HL-60 (cell line): ENCODE measurements at regions not wholly inside any gene's neighbourhood (a gene's known extent, or its start where the extent isn't known, plus 50 kb on each side); places are given as distances from the start of the nearest gene placed in this dataset.

Source experiments
- DNase-seq, 2 experiments: peaks; one replicate each; pipeline ENCODE4 v3.0.0-alpha.2; 2010 to 2020; ENCODE audit warnings: low read depth in 1 of 2, low spot score in 1 of 2
- H3K27ac ChIP-seq: fragments of 250-450 bp; sonication (Bioruptor Pico); replicated peaks from 2 replicates; pipeline ENCODE4 v1.5.1; 2020; ENCODE audit warnings: mild to moderate bottlenecking, moderate library complexity
- H3K27me3 ChIP-seq: fragments of 250-450 bp; sonication (Bioruptor Pico); 2 replicates; pipeline ENCODE4 v1.5.1; 2021; ENCODE audit warnings: mild to moderate bottlenecking, moderate library complexity; ENCODE audit not compliant: insufficient read depth, poor library complexity, severe bottlenecking
- H3K4me3 ChIP-seq: replicated peaks from 2 replicates; pipeline ENCODE4 v1.5.1; 2011; ENCODE audit warnings: mild to moderate bottlenecking, control low read depth, low read length; ENCODE audit not compliant: insufficient read depth
- CTCF ChIP-seq: IDR thresholded peaks from one replicate; pipeline ENCODE4 v1.5.1; 2011; ENCODE audit warnings: low read length, control low read depth, inconsistent platforms; ENCODE audit not compliant: insufficient read depth
- GABPA ChIP-seq: IDR thresholded peaks from 2 replicates; pipeline ENCODE4 v1.6.1; 2012; ENCODE audit warnings: low read depth
- POLR2AphosphoS5 ChIP-seq: IDR thresholded peaks from 2 replicates; pipeline ENCODE4 v1.6.1; 2012; ENCODE audit warnings: low read depth
- SPI1 ChIP-seq: IDR thresholded peaks from 2 replicates; pipeline ENCODE4 v1.6.1; 2012; ENCODE audit warnings: low read depth, mild to moderate bottlenecking, borderline replicate concordance
- TF ChIP-seq, protein P1 (sequence below): IDR thresholded peaks from 2 replicates; pipeline ENCODE4 v1.6.1; 2012; ENCODE audit warnings: low read depth; ENCODE audit not compliant: insufficient replicate concordance

GRCh38 chr2:167787021-167787420 lies 460.4 kb downstream of the STK39 start:
- no peak for DNase-seq
- Histone ChIP-seq H3K27ac (no peak overlapping the region), H3K27me3 (no peaks in the 10 kb centered on the region), H3K4me3 (no peak overlapping the region)
- TF ChIP-seq SPI1, result no peak
- TF ChIP-seq, protein P1, sequence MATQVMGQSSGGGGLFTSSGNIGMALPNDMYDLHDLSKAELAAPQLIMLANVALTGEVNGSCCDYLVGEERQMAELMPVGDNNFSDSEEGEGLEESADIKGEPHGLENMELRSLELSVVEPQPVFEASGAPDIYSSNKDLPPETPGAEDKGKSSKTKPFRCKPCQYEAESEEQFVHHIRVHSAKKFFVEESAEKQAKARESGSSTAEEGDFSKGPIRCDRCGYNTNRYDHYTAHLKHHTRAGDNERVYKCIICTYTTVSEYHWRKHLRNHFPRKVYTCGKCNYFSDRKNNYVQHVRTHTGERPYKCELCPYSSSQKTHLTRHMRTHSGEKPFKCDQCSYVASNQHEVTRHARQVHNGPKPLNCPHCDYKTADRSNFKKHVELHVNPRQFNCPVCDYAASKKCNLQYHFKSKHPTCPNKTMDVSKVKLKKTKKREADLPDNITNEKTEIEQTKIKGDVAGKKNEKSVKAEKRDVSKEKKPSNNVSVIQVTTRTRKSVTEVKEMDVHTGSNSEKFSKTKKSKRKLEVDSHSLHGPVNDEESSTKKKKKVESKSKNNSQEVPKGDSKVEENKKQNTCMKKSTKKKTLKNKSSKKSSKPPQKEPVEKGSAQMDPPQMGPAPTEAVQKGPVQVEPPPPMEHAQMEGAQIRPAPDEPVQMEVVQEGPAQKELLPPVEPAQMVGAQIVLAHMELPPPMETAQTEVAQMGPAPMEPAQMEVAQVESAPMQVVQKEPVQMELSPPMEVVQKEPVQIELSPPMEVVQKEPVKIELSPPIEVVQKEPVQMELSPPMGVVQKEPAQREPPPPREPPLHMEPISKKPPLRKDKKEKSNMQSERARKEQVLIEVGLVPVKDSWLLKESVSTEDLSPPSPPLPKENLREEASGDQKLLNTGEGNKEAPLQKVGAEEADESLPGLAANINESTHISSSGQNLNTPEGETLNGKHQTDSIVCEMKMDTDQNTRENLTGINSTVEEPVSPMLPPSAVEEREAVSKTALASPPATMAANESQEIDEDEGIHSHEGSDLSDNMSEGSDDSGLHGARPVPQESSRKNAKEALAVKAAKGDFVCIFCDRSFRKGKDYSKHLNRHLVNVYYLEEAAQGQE, result no peak
- TF ChIP-seq GABPA, result no peak
- TF ChIP-seq POLR2AphosphoS5, result no peak
- TF ChIP-seq CTCF, result no peak

DNA sequence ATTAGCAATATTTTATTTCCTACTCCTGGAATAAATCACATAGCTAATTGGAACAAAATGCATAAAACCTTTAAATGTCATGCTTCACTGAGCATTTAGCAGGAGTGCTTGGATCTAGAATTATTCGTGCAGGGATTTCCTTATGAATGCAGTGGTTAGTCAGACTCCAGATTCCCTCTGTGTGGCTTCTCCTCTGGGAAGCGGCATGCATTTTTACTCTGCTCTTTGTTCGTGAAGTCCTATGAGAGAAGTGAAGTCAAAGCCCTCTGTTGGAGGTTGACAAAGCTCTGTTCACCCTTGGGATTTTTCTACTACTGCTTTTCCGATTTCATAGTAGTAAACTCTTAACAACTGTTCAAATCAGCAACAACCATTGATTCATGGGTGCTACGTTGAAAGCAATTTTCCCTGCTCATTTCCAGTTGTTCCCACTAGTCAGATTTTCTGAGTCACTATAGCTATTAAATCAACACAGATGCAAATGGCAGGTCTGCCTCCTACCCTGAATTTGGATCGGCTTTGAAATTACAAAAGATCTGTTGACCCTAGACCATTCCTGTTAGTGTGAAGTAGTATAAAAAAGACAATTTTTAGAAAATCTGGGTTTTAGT lies 461.7 kb downstream of the STK39 start:
- H3K4me3 ChIP-seq, result no peak overlapping the region

DNA sequence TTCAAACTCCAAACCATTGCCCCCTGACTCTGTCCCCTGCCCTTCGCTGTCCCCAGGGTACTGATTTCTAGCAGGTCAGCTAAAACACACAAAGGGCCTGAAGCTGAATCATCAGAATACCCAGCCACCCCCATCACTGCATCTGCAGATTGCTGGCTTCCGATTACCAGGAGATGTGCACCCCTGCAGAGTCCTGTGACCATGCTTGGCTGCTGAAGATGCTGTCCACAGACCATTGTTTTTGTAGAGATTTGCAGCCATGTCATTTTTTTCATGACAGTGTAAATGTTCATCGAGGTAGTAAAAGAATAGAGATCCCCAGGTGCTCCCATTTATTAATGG lies 463.3 kb downstream of the STK39 start:
- no peak for DNase-seq
- TF ChIP-seq, protein P1, result no peak
- TF ChIP-seq CTCF, result no peak
- no peak for TF ChIP-seq POLR2AphosphoS5
- Histone ChIP-seq H3K27ac (no peak overlapping the region), H3K27me3 (no peaks in the 10 kb centered on the region), H3K4me3 (no peak overlapping the region)

More for the DNA sequence above, 461.7 kb downstream of the STK39 start:
- TF ChIP-seq POLR2AphosphoS5 (no peak), CTCF (no peak), SPI1 (no peak), GABPA (no peak)
- TF ChIP-seq, protein P1, result no peak
- no peak overlapping the region for H3K27ac ChIP-seq
- DNase-seq, result no peak
- H3K27me3 ChIP-seq, result no peaks in the 10 kb centered on the region
